IMR-90 (cell line): ENCODE measurements at regions not wholly inside any gene's neighbourhood (a gene's known extent, or its start where the extent isn't known, plus 50 kb on each side); places are given as distances from the start of the nearest gene placed in this dataset.

Experiments used
- CTCF ChIP-seq: conservative IDR thresholded peaks from 2 replicates; pipeline ENCODE4 v1.5.1; 2012; ENCODE audit warnings: mild to moderate bottlenecking, low read depth, low read length, improper control_type of control experiment
- MXI1 ChIP-seq: IDR thresholded peaks from 2 replicates; pipeline ENCODE4 v1.6.1; 2012; ENCODE audit warnings: low read depth, mild to moderate bottlenecking, low read length, moderate library complexity, borderline replicate concordance
- POLR2A ChIP-seq: IDR thresholded peaks from 2 replicates; pipeline ENCODE4 v1.6.1; 2012; ENCODE audit warnings: mild to moderate bottlenecking, low read depth, low read length
- RCOR1 ChIP-seq: IDR thresholded peaks from 2 replicates; pipeline ENCODE4 v1.6.1; 2012; ENCODE audit warnings: mild to moderate bottlenecking, low read length, improper control_type of control experiment; ENCODE audit not compliant: insufficient replicate concordance

DNA sequence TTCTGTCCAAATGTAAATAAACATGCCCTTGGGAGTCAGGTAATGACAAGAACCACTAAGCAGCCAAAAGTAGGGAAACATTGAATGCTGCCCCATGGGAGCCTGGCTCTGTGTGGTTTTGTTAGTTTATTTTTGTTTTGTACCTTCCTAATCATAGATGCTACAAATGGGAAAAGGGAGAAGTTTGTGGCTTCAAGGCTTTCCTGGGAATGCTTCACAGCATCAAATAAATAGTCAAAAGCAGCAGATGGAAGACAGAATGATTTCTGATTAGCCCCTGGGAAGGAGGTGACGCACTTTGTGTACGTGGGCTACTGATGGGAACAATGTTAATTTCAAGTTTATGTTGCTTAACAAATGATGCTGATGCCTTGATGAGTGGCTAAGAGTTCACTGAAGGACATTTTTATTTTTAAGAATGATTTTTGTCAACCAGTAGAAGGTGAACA lies 532.7 kb downstream of the BCKDHB start:
- no peak for TF ChIP-seq CTCF
- TF ChIP-seq MXI1 = no peak
- no peak; the same call in none of the 2 replicates for TF ChIP-seq POLR2A
- TF ChIP-seq RCOR1 = no peak
